Stimulated activated CD8-positive, alpha-beta memory T cell treated with anti-CD3 and anti-CD28 coated beads, Interleukin-4, amount 100 ng/mL, for 24 hours (primary cell): ENCODE measurements at regions not wholly inside any gene's neighbourhood (a gene's known extent, or its start where the extent isn't known, plus 50 kb on each side); places are given as distances from the start of the nearest gene placed in this dataset.

Experiments
- DNase-seq: peaks from one replicate; pipeline ENCODE4 v3.0.0-alpha.2; 2020; ENCODE audit warnings: low read depth

DNA sequence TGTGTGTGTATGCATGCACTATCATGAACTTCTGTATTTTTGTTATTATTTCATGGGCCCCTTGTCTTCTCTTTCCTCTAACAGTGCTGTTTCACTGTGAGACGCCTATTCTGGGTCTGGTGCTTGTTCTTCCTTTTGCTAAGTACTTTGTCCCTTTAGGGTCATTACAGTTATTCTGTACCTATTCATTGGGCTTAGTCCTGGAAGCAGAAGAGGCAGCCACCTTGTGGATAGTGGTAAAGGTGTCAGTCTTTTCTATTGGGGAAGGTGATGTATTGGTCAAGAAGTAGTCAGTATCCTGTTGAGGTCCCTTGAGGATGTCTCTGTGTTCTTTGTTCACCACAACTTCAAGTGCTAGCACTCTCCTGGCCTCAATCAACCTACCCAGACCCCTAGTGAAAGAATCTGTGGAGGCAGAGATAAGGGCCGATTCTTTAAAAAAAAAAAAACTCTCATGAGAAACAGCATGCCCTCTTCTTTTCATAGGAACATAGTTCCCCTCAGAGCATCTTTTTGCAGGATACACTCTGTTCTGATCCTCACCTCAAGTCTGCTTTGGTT is 593.8 kb downstream of the SPRY1 start:
- no peak for DNase-seq

GRCh38 chr4:123994917-123995316 is 598.3 kb downstream of the SPRY1 start:
- DNase-seq = no peak

DNA sequence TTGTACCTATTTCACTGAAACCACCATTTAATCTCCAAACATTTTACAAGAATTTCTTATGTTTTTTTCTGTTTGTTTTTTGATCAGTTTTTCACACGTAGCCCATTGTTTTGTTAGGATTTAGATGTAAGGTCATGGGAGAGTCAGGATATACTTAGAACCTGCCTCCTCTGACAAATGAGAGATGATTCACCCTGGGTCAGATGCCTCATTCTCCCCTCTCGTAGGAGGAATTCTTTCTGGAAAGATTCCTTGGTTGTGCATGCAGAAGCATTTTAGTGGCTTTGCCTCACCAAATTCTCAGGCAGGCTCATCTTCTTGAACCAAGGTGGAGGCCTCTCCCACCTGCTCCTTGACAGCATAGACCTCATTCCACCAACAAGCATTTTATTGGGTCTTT is 599.3 kb downstream of the SPRY1 start:
- no peak for DNase-seq

GRCh38 chr4:123996718-123997510 is 600.3 kb downstream of the SPRY1 start:
- no peak for DNase-seq

DNA sequence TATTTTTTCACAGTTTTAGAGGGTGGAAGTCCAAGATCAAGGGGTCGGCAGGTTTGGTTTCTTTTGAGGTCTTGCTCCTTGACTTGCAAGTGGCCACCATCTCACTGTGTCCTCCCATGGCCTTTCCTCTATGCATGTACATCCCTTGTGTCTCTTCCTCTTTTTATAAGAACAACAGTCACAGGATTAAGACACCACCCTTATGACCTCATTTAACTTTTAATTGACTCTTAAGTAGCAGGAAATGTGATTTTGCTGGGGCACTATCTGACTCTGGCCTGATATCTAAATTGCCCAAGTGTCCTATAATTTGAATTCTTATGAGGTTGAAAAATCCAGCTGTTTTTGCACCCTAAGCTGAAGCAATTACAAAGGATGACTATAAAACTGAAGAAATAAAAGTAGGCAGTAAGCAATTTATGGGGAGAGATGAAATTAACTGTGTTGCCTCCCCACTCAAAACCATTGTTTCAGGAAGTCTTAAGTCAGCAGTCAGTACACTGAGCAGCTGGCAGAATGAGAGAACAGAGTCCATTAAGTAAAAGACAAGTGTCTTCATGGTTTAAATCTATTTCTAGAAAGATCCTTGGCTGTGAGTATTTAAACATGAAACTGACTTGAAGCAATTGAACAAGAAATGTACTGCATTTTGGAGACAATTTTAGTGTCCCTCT is 601.3 kb downstream of the SPRY1 start:
- DNase-seq = no peak

DNA sequence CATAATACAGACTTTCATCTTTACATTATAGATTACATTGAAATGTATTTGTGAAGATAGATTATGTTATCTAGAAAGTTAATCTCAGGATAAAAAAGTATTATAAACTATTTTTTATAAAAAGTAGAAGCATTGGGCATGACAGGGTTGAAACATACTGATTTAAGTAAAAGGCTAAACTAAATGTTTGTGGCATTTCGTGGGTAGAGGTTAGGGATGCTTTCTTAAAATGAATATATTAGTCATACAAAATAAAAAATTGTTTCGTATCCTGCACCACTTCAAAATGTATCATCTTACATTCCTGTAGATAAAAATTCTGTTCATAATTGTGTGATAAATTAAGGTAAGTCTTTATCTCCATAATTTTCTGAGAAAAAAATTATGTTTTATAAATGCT is 603.6 kb downstream of the SPRY1 start:
- DNase-seq = no peak

DNA sequence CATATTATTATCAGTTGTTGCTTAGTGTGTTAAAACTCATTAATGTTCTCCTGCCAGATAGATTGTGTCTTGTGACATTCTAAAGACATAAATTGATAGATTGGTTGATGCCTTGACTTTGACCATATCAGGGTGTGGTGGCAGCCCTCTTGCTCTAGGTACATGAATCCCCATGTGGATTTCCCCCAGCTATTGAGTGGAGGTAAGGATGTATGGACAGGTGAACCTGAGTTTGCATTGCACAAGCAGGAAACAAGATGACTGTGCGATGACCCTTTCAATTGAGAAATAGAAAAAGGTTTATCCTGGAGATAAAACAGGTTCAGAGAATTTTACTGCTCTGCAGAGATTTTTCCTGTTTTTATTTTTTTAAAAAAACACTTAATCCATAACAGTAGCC is 619.2 kb downstream of the SPRY1 start:
- DNase-seq = no peak

DNA sequence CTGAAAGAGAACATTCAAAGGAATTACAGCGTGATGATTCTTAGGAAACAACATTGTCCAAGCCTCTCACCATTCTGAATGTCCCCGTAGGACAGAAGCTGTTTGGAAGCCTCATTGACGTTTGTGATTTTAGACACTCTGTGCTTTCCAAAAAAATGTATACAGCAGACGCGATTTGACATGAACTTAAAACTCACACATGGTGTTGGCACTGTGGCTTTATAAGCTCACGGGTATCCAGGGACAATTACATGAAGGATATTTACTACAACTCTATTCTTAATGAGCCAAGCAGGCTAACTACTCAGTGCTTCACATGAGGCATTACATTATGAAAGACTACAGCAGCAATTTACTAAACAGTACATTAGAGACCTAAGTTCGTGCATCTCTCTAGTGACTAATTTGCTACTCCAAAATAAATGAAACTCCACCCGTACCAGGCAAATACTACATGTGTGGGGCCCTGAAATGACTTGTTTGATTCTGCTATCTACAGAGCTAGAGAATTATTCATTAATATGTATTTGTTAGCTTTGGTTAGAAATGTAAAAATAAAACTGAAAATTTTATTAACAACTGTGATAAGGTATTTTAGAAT is 620.7 kb downstream of the SPRY1 start:
- no peak for DNase-seq

DNA sequence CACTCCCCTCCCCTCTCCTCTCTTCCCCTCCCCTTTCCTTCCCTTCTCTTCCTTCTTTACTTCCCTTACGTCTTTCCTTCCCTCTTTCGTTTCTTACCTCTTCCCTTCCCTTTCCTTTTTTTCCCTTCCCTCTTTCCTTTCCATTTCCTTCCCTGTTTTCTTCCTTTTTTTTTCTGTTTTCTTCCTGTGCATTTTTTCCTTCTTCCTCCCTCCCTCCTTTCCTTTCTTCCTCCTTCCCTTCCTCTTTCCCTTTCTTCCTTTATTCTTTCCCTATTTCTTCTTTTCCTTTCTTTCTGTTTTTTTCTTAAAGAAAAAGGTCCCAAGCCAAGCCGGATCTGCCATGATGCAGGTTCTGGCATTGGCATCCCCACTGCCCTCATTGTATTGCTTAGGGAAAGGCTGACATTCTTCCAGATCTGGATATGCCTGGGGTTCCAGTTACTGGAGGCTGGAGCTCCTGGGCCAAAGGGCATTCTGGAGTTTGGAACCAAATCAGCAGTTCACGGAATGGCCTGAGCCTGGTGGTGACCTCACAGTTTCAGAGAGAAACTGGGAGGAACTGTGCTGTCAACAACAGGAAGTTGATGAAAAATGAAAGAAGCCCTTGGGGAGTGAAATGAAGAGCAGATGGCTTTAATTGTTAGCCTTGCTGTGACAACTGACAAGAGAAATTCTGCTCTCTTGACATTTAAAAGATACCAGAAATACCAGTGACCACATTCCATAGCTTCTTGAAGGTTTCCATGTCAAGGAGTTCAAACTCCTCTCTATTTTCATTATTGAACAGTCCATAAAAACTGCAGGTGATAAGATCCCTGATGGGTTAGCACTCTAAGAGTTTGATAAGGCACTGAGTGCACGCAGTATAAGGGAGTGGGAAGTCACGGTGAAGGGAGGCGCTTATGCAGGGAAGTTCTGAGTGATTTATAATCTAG is 622.1 kb downstream of the SPRY1 start:
- no peak for DNase-seq

DNA sequence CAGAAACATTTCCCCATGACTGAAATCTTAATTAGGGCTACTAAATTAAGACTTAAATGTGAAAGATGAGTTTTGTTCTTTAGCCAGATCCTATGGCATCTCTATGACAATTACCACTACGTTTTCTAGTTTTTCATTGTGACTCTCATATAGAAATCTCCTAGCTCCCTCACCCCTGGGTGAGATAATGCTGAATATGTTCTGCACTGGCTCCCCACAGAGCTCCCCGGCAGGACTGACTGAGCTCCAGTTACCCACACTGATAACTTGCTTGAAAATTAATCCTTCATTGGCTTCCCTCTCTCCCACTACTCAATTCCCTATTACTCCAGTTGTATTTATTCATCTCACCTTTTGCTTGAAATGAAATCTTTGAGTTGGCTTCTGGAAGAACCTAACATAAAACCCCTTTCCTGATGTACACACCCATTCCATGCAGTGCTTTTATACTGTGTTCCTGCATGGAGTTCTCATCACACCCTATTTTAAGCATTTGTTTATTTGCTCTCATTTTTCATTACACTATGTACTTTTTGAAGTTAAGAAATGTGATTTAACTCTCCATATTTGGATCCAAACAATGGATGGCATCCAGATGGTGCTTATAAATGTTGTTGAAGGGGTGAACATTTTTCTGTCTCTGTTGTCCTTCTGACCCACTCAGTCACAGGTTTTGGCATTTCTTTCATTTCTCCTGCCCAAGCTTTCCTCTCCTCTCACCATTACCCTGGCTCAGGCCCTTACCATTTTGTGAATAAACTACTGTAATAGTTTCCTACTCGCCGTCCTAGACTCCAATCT is 623.4 kb downstream of the SPRY1 start:
- DNase-seq = no peak

DNA sequence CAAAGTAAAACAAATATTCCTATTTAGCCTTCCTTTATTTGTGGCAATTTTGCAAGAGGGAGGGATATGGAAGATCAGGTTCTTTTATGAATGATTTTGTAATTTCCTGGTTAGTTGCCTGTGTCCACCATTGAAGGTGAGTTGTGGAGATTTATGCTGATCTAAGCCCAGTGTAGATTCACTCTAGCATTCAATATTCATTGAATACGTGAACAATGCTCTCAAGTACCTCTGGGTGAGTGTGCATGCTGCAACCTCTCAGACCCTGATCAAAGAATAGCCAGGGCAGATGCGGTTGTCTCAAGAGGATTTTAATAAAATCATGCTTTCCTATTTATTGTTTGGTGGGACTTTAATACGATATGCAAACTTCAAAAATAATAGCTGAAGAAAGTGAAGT is 628.4 kb downstream of the SPRY1 start:
- no peak for DNase-seq

DNA sequence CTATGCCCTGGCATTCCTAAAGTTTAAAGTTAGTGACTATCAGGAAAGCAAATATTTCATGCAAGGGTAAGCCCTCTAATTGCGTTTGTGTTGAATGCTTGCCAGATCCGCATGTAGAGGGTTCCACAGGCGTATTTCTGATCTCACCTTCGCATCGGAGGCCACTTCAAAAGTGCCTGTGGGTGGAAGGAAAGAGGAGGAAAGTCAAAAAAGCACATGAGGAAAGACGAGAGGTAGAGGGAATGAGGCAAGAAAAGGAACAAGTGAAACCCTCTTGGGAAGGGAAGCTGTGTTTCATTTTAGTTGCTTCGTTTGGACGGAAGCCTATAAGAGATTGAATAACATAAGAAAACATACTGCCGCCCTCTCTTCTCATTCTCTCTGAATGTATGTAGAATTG is 628.8 kb downstream of the SPRY1 start:
- DNase-seq = no peak

- no peak for DNase-seq
Measured at GRCh38 chr4:124028182-124028581, 631.6 kb downstream of the SPRY1 start.

GRCh38 chr4:124030147-124030546 is 633.6 kb downstream of the SPRY1 start:
- DNase-seq = no peak

GRCh38 chr4:124032035-124032434 is 635.4 kb downstream of the SPRY1 start:
- no peak for DNase-seq

- no peak for DNase-seq
Measured at GRCh38 chr4:124035364-124036041, 638.9 kb downstream of the SPRY1 start.

DNA sequence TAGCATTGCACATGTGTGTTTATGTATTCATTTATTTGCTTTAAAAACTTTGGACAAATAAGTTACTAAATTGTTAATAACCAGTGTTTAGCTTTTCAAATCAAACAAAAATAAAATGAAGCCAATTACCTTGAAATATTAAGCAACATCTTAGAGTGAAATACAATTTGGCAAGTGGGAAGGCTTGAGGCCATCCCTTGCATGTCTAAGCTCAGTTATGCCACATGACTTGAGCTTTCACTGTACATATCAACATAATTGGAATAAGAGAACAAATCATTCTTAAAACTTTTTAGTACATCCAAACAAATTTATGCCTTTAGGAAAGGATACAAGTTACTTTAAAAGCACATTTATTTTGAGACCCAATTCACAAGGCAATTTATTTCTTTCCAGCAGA is 640.6 kb downstream of the SPRY1 start:
- no peak for DNase-seq

DNA sequence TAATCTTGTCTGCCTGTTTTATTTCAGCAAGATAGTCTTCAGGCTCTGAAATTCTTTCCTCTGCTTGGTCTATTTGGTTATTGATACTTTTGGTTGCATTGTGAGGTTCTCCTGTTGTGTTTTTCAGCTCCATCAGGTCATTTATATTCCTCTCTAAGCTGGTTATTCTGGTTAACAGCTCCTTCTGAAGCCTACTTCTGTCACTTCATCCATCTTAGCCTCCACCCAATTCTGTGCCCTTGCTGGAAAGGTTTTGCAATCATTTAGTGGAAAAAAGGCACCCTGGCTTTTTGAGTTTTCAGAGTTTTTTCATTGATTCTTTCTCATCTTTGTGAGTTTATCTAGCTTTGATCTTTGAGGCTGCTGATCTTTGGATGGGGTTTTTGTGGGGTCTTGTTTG is 647.7 kb downstream of the SPRY1 start:
- no peak for DNase-seq

- DNase-seq = no peak
Measured at GRCh38 chr4:124044867-124045266, 648.3 kb downstream of the SPRY1 start.

DNA sequence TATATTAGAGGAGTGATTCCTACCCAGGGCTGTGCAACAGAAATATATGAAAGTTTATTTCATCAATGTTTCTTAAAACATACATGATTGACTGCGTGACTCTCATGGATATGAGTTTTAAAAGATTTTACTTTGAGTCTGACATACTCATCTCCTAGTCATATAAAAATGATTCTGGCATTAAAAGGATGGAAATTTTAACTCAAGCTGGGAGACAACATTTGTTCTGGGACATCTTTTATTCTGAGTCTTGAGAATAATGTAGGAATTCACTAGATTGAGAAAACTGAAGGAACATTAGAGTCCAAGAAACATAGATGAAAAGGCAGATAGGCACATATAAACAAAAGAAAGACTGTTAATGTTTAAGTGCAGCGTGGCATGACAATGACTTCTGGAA is 649.6 kb downstream of the SPRY1 start:
- no peak for DNase-seq
